Esophagus squamous epithelium (tissue), 4 donors: ENCODE measurements at regions not wholly inside any gene's neighbourhood (a gene's known extent, or its start where the extent isn't known, plus 50 kb on each side); places are given as distances from the start of the nearest gene placed in this dataset.

Experiments used
- POLR2A ChIP-seq, 4 donors: fragments of 450-650 bp; IDR thresholded peaks; one replicate each; pipeline ENCODE4 v1.6.1; 2017; ENCODE audit warnings: antibody characterized with exemption in 4 of 4, mild to moderate bottlenecking in 4 of 4, moderate library complexity in 3 of 4
- TF ChIP-seq, protein P1 (sequence below), 6 experiments: fragments of 450-650 bp in 4 of 6; fragments of 200-600 bp in 2 of 6; sonication (generic) in 2 of 6; IDR thresholded peaks; one replicate each; pipeline ENCODE4 v1.5.1; 2016 to 2019; ENCODE audit warnings: antibody characterized with exemption in 6 of 6, mild to moderate bottlenecking in 4 of 6, moderate library complexity in 4 of 6

DNA sequence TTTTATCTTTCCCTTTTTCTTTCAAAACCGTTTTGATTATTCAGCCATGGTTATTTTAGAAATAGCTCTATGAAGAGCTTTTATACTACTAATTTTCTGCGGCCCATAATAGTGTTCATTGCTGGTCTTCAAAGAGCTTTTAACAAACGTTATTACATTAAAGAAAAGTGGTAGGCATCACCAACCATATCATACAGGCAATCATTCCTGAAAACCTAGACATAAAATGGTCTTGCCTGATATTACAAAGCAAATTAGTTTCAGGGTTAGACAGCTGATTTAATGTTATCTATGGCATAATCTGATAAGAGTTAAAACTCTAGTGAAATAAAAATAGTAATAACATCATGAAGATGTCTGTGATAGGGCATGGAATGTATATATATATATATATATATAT, 89.7 kb upstream of the CNTN1 start:
- TF ChIP-seq POLR2A (IDR thresholded peaks at IDR 0.05): no peak
- TF ChIP-seq, protein P1, sequence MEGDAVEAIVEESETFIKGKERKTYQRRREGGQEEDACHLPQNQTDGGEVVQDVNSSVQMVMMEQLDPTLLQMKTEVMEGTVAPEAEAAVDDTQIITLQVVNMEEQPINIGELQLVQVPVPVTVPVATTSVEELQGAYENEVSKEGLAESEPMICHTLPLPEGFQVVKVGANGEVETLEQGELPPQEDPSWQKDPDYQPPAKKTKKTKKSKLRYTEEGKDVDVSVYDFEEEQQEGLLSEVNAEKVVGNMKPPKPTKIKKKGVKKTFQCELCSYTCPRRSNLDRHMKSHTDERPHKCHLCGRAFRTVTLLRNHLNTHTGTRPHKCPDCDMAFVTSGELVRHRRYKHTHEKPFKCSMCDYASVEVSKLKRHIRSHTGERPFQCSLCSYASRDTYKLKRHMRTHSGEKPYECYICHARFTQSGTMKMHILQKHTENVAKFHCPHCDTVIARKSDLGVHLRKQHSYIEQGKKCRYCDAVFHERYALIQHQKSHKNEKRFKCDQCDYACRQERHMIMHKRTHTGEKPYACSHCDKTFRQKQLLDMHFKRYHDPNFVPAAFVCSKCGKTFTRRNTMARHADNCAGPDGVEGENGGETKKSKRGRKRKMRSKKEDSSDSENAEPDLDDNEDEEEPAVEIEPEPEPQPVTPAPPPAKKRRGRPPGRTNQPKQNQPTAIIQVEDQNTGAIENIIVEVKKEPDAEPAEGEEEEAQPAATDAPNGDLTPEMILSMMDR (IDR thresholded peaks at IDR 0.05): no peak
